Mesothelial cell of epicardium (in vitro differentiated cells): ENCODE measurements at regions not wholly inside any gene's neighbourhood (a gene's known extent, or its start where the extent isn't known, plus 50 kb on each side); places are given as distances from the start of the nearest gene placed in this dataset.

ENCODE experiments used
- DNase-seq, 2 experiments: peaks; one replicate each; pipeline ENCODE4 v3.0.0; 2021; ENCODE audit warnings: low spot score in 2 of 2; ENCODE audit not compliant: unreplicated experiment in 2 of 2
- H3K27ac Mint-ChIP-seq: 2 replicates; pipeline ENCODE4 v1.8.0; 2021; ENCODE audit warnings: mixed read lengths
- H3K27me3 Mint-ChIP-seq: 2 replicates; pipeline ENCODE4 v1.8.0; 2021; ENCODE audit warnings: low read depth, mixed read lengths
- H3K36me3 Mint-ChIP-seq: 2 replicates; pipeline ENCODE4 v1.8.0; 2021; ENCODE audit warnings: mixed read lengths
- H3K4me1 Mint-ChIP-seq: 2 replicates; pipeline ENCODE4 v1.8.0; 2021; ENCODE audit warnings: mixed read lengths
- H3K4me3 Mint-ChIP-seq: 2 replicates; pipeline ENCODE4 v1.8.0; 2021; ENCODE audit warnings: mild to moderate bottlenecking, moderate library complexity, mixed read lengths
- H3K9me3 Mint-ChIP-seq: 2 replicates; pipeline ENCODE4 v1.8.0; 2021; ENCODE audit warnings: mixed read lengths
- CTCF ChIP-seq: fragments of 200-600 bp; sonication (generic); IDR thresholded peaks from one replicate; pipeline ENCODE4 v1.5.0; 2021; ENCODE audit warnings: antibody characterized with exemption; ENCODE audit not compliant: unreplicated experiment

- H3K36me3 Mint-ChIP-seq: no peaks in the 10 kb centered on the region
- DNase-seq: peak in 1 of 2 experiments; percentile 54
- no peaks in the 10 kb centered on the region for H3K4me1 Mint-ChIP-seq
- TF ChIP-seq CTCF: peak; percentile 90
- H3K4me3 Mint-ChIP-seq: no peak overlapping the region
- no peaks in the 10 kb centered on the region for H3K9me3 Mint-ChIP-seq
- H3K27ac Mint-ChIP-seq: no peak overlapping the region
- peaks cover 21% of the 10 kb centered on the region for H3K27me3 Mint-ChIP-seq
Measured at GRCh38 chr6:56314683-56315523, 67.5 kb upstream of the COL21A1 start.

- peaks cover 9% of the 10 kb centered on the region for H3K9me3 Mint-ChIP-seq
- TF ChIP-seq CTCF: no peak
- peaks cover 2% of the 10 kb centered on the region for H3K36me3 Mint-ChIP-seq
- H3K4me3 Mint-ChIP-seq: no peak overlapping the region
- DNase-seq: no peak
- peaks cover 21% of the 10 kb centered on the region for H3K27me3 Mint-ChIP-seq
- no peak overlapping the region for H3K27ac Mint-ChIP-seq
- no peaks in the 10 kb centered on the region for H3K4me1 Mint-ChIP-seq
Measured at GRCh38 chr6:56311533-56312448, 64.4 kb upstream of the COL21A1 start.

GRCh38 chr6:56311061-56311460 is 63.7 kb upstream of the COL21A1 start:
- no peak for TF ChIP-seq CTCF
- peaks cover 3% of the 10 kb centered on the region for H3K36me3 Mint-ChIP-seq
- peaks cover 13% of the 10 kb centered on the region for H3K9me3 Mint-ChIP-seq
- DNase-seq: no peak
- no peaks in the 10 kb centered on the region for H3K4me1 Mint-ChIP-seq
- H3K27me3 Mint-ChIP-seq: peaks cover 21% of the 10 kb centered on the region
- H3K27ac Mint-ChIP-seq: no peak overlapping the region
- H3K4me3 Mint-ChIP-seq: no peak overlapping the region

GRCh38 chr6:56310241-56310640 is 62.9 kb upstream of the COL21A1 start:
- no peak overlapping the region for H3K4me3 Mint-ChIP-seq
- peaks cover 13% of the 10 kb centered on the region for H3K9me3 Mint-ChIP-seq
- peaks cover 3% of the 10 kb centered on the region for H3K36me3 Mint-ChIP-seq
- H3K27ac Mint-ChIP-seq: no peak overlapping the region
- no peaks in the 10 kb centered on the region for H3K4me1 Mint-ChIP-seq
- no peak for TF ChIP-seq CTCF
- H3K27me3 Mint-ChIP-seq: peaks cover 21% of the 10 kb centered on the region
- no peak for DNase-seq

GRCh38 chr6:56299916-56300315 is 52.5 kb upstream of the COL21A1 start:
- no peaks in the 10 kb centered on the region for H3K36me3 Mint-ChIP-seq
- TF ChIP-seq CTCF: no peak
- H3K4me3 Mint-ChIP-seq: no peak overlapping the region
- H3K9me3 Mint-ChIP-seq: peaks cover 21% of the 10 kb centered on the region
- no peaks in the 10 kb centered on the region for H3K27me3 Mint-ChIP-seq
- H3K4me1 Mint-ChIP-seq: peaks cover 10% of the 10 kb centered on the region
- H3K27ac Mint-ChIP-seq: no peak overlapping the region
- DNase-seq: no peak
